Endothelial cell of umbilical vein (primary cell): ENCODE measurements at regions not wholly inside any gene's neighbourhood (a gene's known extent, or its start where the extent isn't known, plus 50 kb on each side); places are given as distances from the start of the nearest gene placed in this dataset.

Experiments used
- BruUV-seq: library from RNA; stranded (reverse); fragments of 400-500 nt; replicated peaks from 2 replicates; lab custom pipeline; 2021; lab: Mats Ljungman, UMichigan
- CTCF ChIA-PET: fragments of 300-600, 350-600 bp; sonication (Branson Sonifier 250); formaldehyde crosslinking; loops from one replicate; lab custom pipeline; 2021; ENCODE audit warnings: antibody characterized with exemption, inconsistent platforms; lab: Charles Lee
- POLR2A ChIA-PET: fragments of 300-600, 350-600 bp; sonication (Branson Sonifier 250); formaldehyde crosslinking; loops from one replicate; lab custom pipeline; 2021; ENCODE audit warnings: antibody characterized with exemption, inconsistent platforms; lab: Charles Lee
- DNase-seq: peaks from one replicate; pipeline ENCODE4 v3.0.0-alpha.2; 2011; ENCODE audit warnings: low read depth, low spot score
- FAIRE-seq: peaks from 2 replicates; lab custom pipeline; 2011; peaks lifted over from hg19 to GRCh38; lab: Jason Lieb, UNC
- H2AFZ ChIP-seq: 2 replicates; pipeline ENCODE4 v1.6.0; 2012; ENCODE audit warnings: low read depth, low read length, control low read depth, inconsistent platforms
- H3K27ac ChIP-seq: 2 replicates; pipeline ENCODE4 v1.5.1; 2011; ENCODE audit warnings: low read depth, mild to moderate bottlenecking, control low read depth, low read length, moderate library complexity; ENCODE audit not compliant: insufficient read depth
- H3K27me3 ChIP-seq, 2 experiments: 2 replicates each; pipeline versions ENCODE4 v1.6.0 to v1.6.1; 2011; ENCODE audit warnings: low read length in 2 of 2, mixed read lengths in 1 of 2; ENCODE audit not compliant: control insufficient read depth in 2 of 2, insufficient read depth in 2 of 2
- H3K36me3 ChIP-seq, 2 experiments: 2 replicates in 1 of 2; 3 replicates in 1 of 2; pipeline ENCODE4 v1.5.1; 2011; ENCODE audit warnings: low read length in 2 of 2, mild to moderate bottlenecking in 1 of 2, moderate library complexity in 1 of 2; ENCODE audit not compliant: control insufficient read depth in 2 of 2, insufficient read depth in 2 of 2; ENCODE audit errors: extremely low read depth in 1 of 2
- H3K4me1 ChIP-seq: 3 replicates; pipeline ENCODE4 v1.5.1; 2011; ENCODE audit warnings: mild to moderate bottlenecking, low read length; ENCODE audit not compliant: control insufficient read depth, insufficient read depth; ENCODE audit errors: extremely low read depth
- H3K4me2 ChIP-seq: 2 replicates; pipeline ENCODE4 v1.6.1; 2011; ENCODE audit warnings: low read length, control low read depth, mixed read lengths; ENCODE audit not compliant: insufficient read depth
- H3K4me3 ChIP-seq, 3 experiments: fragments of 200-600 bp in 1 of 3; sonication (generic), shearing (Covaris generic) in 1 of 3; replicated peaks in 1 of 3; 2 replicates each; pipeline ENCODE4 v1.5.1; 2011 to 2016; ENCODE audit warnings: control low read depth in 3 of 3, low read length in 3 of 3, mild to moderate bottlenecking in 2 of 3, inconsistent platforms in 1 of 3, low read depth in 1 of 3, moderate library complexity in 1 of 3; ENCODE audit not compliant: insufficient read depth in 1 of 3
- H3K79me2 ChIP-seq: 2 replicates; pipeline ENCODE4 v1.6.0; 2012; ENCODE audit warnings: low read length, inconsistent platforms; ENCODE audit not compliant: control insufficient read depth, insufficient read depth
- H3K9ac ChIP-seq: replicated peaks from 2 replicates; pipeline ENCODE3; 2011; ENCODE audit warnings: low read length, control low read depth; ENCODE audit not compliant: insufficient read depth; ENCODE audit errors: extremely low read depth
- H3K9me1 ChIP-seq: replicated peaks from 3 replicates; pipeline ENCODE4 v1.6.0; 2011; ENCODE audit warnings: mild to moderate bottlenecking, low read length; ENCODE audit not compliant: control insufficient read depth, insufficient read depth; ENCODE audit errors: extremely low read depth
- H3K9me3 ChIP-seq: replicated peaks from 2 replicates; pipeline ENCODE4 v1.5.1; 2012; ENCODE audit warnings: low read length, inconsistent platforms; ENCODE audit not compliant: control insufficient read depth, insufficient read depth
- H4K20me1 ChIP-seq: replicated peaks from 2 replicates; pipeline ENCODE3; 2011; ENCODE audit warnings: mild to moderate bottlenecking, low read length; ENCODE audit not compliant: control insufficient read depth, insufficient read depth; ENCODE audit errors: extremely low read depth
- CTCF ChIP-seq, 2 donors: IDR thresholded peaks; 1 replicate in 1 of 2; 2 replicates in 1 of 2; pipeline ENCODE4 v1.5.1; 2011; ENCODE audit warnings: low read length in 2 of 2, mild to moderate bottlenecking in 2 of 2, moderate library complexity in 2 of 2, control low read depth in 1 of 2, inconsistent platforms in 1 of 2, low read depth in 1 of 2; ENCODE audit not compliant: insufficient read depth in 1 of 2; ENCODE audit errors: extremely low read depth in 1 of 2
- EZH2 ChIP-seq: IDR thresholded peaks from 2 replicates; pipeline ENCODE4 v1.6.1; 2012; ENCODE audit warnings: borderline replicate concordance, low read depth, mild to moderate bottlenecking, moderate library complexity, low read length, inconsistent platforms; ENCODE audit not compliant: severe bottlenecking
- FOS ChIP-seq: IDR thresholded peaks from 2 replicates; pipeline ENCODE4 v1.6.1; 2011; ENCODE audit warnings: mild to moderate bottlenecking, low read length, moderate library complexity, borderline replicate concordance; ENCODE audit not compliant: insufficient read depth
- GATA2 ChIP-seq: IDR thresholded peaks from 2 replicates; pipeline ENCODE4 v1.7.0; 2011; ENCODE audit warnings: low read depth, mild to moderate bottlenecking, moderate library complexity, mixed read lengths, low read length; ENCODE audit not compliant: insufficient read length, insufficient read depth
- JUN ChIP-seq: IDR thresholded peaks from 2 replicates; pipeline ENCODE4 v1.6.1; 2011; ENCODE audit warnings: borderline replicate concordance, low read depth; ENCODE audit not compliant: insufficient read length, insufficient read depth
- MAX ChIP-seq: IDR thresholded peaks from 2 replicates; pipeline ENCODE4 v1.6.1; 2011; ENCODE audit not compliant: insufficient read depth, insufficient read length
- MYC ChIP-seq: IDR thresholded peaks from one replicate; pipeline ENCODE4 v1.6.1; 2011; ENCODE audit warnings: mild to moderate bottlenecking, low read depth, low read length
- POLR2A ChIP-seq: IDR thresholded peaks from 2 replicates; pipeline ENCODE4 v1.6.1; 2012; ENCODE audit warnings: low read depth, mild to moderate bottlenecking, control low read depth, low read length
- POLR2AphosphoS5 ChIP-seq: IDR thresholded peaks from 2 replicates; pipeline ENCODE4 v1.6.1; 2012; ENCODE audit warnings: low read depth, mild to moderate bottlenecking, control low read depth, low read length, moderate library complexity; ENCODE audit not compliant: insufficient read depth
- dilution Hi-C: fragments of 300-500 bp; cut with MboI; formaldehyde crosslinking; loops from one replicate; pipeline ENCODE4 v1.15.0; 2019; ENCODE audit warnings: low sequenced_read_pairs; ENCODE audit not compliant: extremely low pct_ligation_motif_present
- intact Hi-C: fragments of 100-400 bp; cut with micrococcal nuclease; formaldehyde crosslinking; loops from one replicate; pipeline ENCODE4 v1.10.0; 2022

GRCh38 chr1:234680331-234680904 lies 70.4 kb upstream of the IRF2BP2 start:
- ChIA-PET CTCF (no interaction called here), POLR2A (no interaction called here)
- no peak overlapping the region for H3K4me3 ChIP-seq
- H3K27ac ChIP-seq: no peak overlapping the region
- H3K9ac ChIP-seq: no peak overlapping the region
- no TSS peak for BruUV-seq
- H3K27me3 ChIP-seq: no peaks in the 10 kb centered on the region
- no peak overlapping the region for H3K4me2 ChIP-seq
- no peaks in the 10 kb centered on the region for H4K20me1 ChIP-seq
- H3K9me3 ChIP-seq: no peaks in the 10 kb centered on the region
- dilution Hi-C loops (no loop called here), intact Hi-C loops (no loop called here)
- H3K36me3 ChIP-seq: no peaks in the 10 kb centered on the region
- no peaks in the 10 kb centered on the region for H3K9me1 ChIP-seq
- DNase-seq (no peak), FAIRE-seq (no peak)
- H2AFZ ChIP-seq: no peak overlapping the region
- no peaks in the 10 kb centered on the region for H3K79me2 ChIP-seq
- peaks cover 3% of the 10 kb centered on the region for H3K4me1 ChIP-seq
- no peak for TF ChIP-seq EZH2
- no peak for TF ChIP-seq JUN
- TF ChIP-seq GATA2: no peak
- TF ChIP-seq POLR2A: no peak
- TF ChIP-seq CTCF (IDR thresholded peaks at IDR 0.05; ENCODE audit: extremely low read depth in 1 of 2, insufficient read depth in 1 of 2, low read depth in 1 of 2, low read length in 2 of 2): no peak
- no peak for TF ChIP-seq FOS
- TF ChIP-seq MYC: no peak
- TF ChIP-seq MAX: no peak
- no peak for TF ChIP-seq POLR2AphosphoS5
